ENCODE measurements at regions not wholly inside any gene's neighbourhood (a gene's known extent, or its start where the extent isn't known, plus 50 kb on each side); places are given as distances from the start of the nearest gene placed in this dataset.

- ATAC-seq: peak; percentile 37
- peak; percentile 32 for DNase-seq (ENCODE audit: low read depth, low spot score)
- Histone ChIP-seq H3K36me3 (ENCODE audit: control insufficient read depth in 1 of 2, insufficient read depth in 2 of 2, low read length in 2 of 2) (no peaks in the 10 kb centered on the region), H3K9me3 (ENCODE audit: control insufficient read depth in 1 of 2, insufficient read depth in 1 of 2, low read depth in 1 of 2, low read length in 2 of 2) (no peaks in the 10 kb centered on the region), H3K27me3 (ENCODE audit: insufficient read depth, low read length) (peaks cover 18% of the 10 kb centered on the region), H3K4me1 (ENCODE audit: control insufficient read depth in 1 of 2, insufficient read depth in 2 of 2, low read length in 2 of 2) (peaks cover 0 to 24% of the 10 kb centered on the region in 2 experiments; a peak in 2 of 4 replicates), H3K9ac (ENCODE audit: low read length) (peak overlapping the region; percentile 31; the same call in 1 of the 2 replicates), H3K4me2 (ENCODE audit: low read length) (peak overlapping the region; percentile 59), H3K79me2 (ENCODE audit: insufficient read depth, low read length) (no peaks in the 10 kb centered on the region), H3K27ac (ENCODE audit: low read depth, low read length) (no peak overlapping the region), H3K4me3 (replicated peaks in 1 of 2; ENCODE audit: low read depth in 1 of 2, low read length in 2 of 2) (peak overlapping the region in 1 of 2 experiments; percentile 8; a peak in 1 of 4 replicates), H4K20me1 (ENCODE audit: insufficient read depth) (no peaks in the 10 kb centered on the region), H2AFZ (ENCODE audit: low read depth, low read length, poor library complexity, severe bottlenecking) (peak overlapping the region; percentile 56), H3K9me2 (ENCODE audit: insufficient read depth) (no peaks in the 10 kb centered on the region)
- TF ChIP-seq JUND (IDR thresholded peaks at IDR 0.05) (no peak), POLR2AphosphoS5 (IDR thresholded peaks at IDR 0.05; ENCODE audit: low read depth, low read length) (no peak), CEBPB (IDR thresholded peaks at IDR 0.05; ENCODE audit: low read depth) (no peak; the same call in none of the 2 replicates), CTCF (IDR thresholded peaks at IDR 0.05 in 2 of 3, conservative IDR thresholded peaks at IDR 0.05 in 1 of 3; ENCODE audit: borderline replicate concordance in 1 of 3, insufficient read depth in 1 of 3, low read depth in 2 of 3, low read length in 2 of 3) (no peak)
- intact Hi-C loops (cut with micrococcal nuclease): no loop called here
- CTCF ChIA-PET: interaction anchor here (1.3 kb wide), 1 partner anchor 96 kb away, joined by 5 read pairs; no protein-coding TSS in a partner anchor
- POLR2A ChIA-PET: no interaction called here
- RAD21 ChIA-PET (ENCODE audit: low non-redundant PET in 1 of 2, low total read pairs in 2 of 2, uncharacterized antibody in 2 of 2, unreplicated experiment in 2 of 2): no interaction called here
- BruUV-seq (replicated peaks): no TSS peak
Measured at GRCh38 chr1:5611431-5611830, 380.8 kb downstream of the NPHP4 start.

GRCh38 chr1:5610432-5610831 is 381.8 kb downstream of the NPHP4 start:
- TF ChIP-seq FOSL1 (IDR thresholded peaks at IDR 0.05; ENCODE audit: low read depth) (no peak), CEBPB (IDR thresholded peaks at IDR 0.05; ENCODE audit: low read depth) (no peak), CTCF (IDR thresholded peaks at IDR 0.05 in 2 of 3, conservative IDR thresholded peaks at IDR 0.05 in 1 of 3; ENCODE audit: borderline replicate concordance in 1 of 3, insufficient read depth in 1 of 3, low read depth in 2 of 3, low read length in 2 of 3) (no peak), SIN3A (IDR thresholded peaks at IDR 0.05; ENCODE audit: low read depth) (no peak), EGR1 (IDR thresholded peaks at IDR 0.05; ENCODE audit: low read depth) (no peak), ELF1 (IDR thresholded peaks at IDR 0.05; ENCODE audit: borderline replicate concordance, low read depth) (no peak), ATF3 (IDR thresholded peaks at IDR 0.05) (no peak), POLR2A (IDR thresholded peaks at IDR 0.05; ENCODE audit: borderline replicate concordance, extremely low read depth, insufficient read depth, insufficient read length) (no peak), REST (IDR thresholded peaks at IDR 0.05; ENCODE audit: low read depth) (no peak)
- H3K9me3 ChIP-seq (ENCODE audit: control insufficient read depth in 1 of 2, insufficient read depth in 1 of 2, low read depth in 1 of 2, low read length in 2 of 2): no peaks in the 10 kb centered on the region
- H3K36me3 ChIP-seq (ENCODE audit: control insufficient read depth in 1 of 2, insufficient read depth in 2 of 2, low read length in 2 of 2): no peaks in the 10 kb centered on the region
- H3K27ac ChIP-seq (ENCODE audit: low read depth, low read length): no peak overlapping the region
- CTCF ChIA-PET: no interaction called here
- BruUV-seq (replicated peaks): no TSS peak
- POLR2A ChIA-PET: no interaction called here
- peaks cover 0 to 24% of the 10 kb centered on the region in 2 experiments; a peak in 2 of 4 replicates for H3K4me1 ChIP-seq (ENCODE audit: control insufficient read depth in 1 of 2, insufficient read depth in 2 of 2, low read length in 2 of 2)
- H3K4me3 ChIP-seq (replicated peaks in 1 of 2; ENCODE audit: low read depth in 1 of 2, low read length in 2 of 2): no peak overlapping the region
- RAD21 ChIA-PET (ENCODE audit: low non-redundant PET in 1 of 2, low total read pairs in 2 of 2, uncharacterized antibody in 2 of 2, unreplicated experiment in 2 of 2): no interaction called here
- ATAC-seq (no peak), DNase-seq (ENCODE audit: low read depth, low spot score) (no peak)
- H3K4me2 ChIP-seq (ENCODE audit: low read length): no peak overlapping the region; the same call in 1 of the 2 replicates
- H3K9me2 ChIP-seq (ENCODE audit: insufficient read depth): no peaks in the 10 kb centered on the region
- H3K9ac ChIP-seq (ENCODE audit: low read length): no peak overlapping the region
- peaks cover 14% of the 10 kb centered on the region for H3K27me3 ChIP-seq (ENCODE audit: insufficient read depth, low read length)
- intact Hi-C loops (cut with micrococcal nuclease): no loop called here
- H3K79me2 ChIP-seq (ENCODE audit: insufficient read depth, low read length): no peaks in the 10 kb centered on the region
- no peak overlapping the region for H2AFZ ChIP-seq (ENCODE audit: low read depth, low read length, poor library complexity, severe bottlenecking)
- H4K20me1 ChIP-seq (ENCODE audit: insufficient read depth): no peaks in the 10 kb centered on the region

All from HCT116 (cell line).